HCT116 (cell line): ENCODE measurements at regions not wholly inside any gene's neighbourhood (a gene's known extent, or its start where the extent isn't known, plus 50 kb on each side); places are given as distances from the start of the nearest gene placed in this dataset.

Experiments used
- ATAC-seq: fragments of 200-7000 bp; cut with Tn5 transposase; 2 replicates; pipeline ENCODE4 v1.9.1; 2020; ENCODE audit warnings: mild to moderate bottlenecking, moderate library complexity
- BruUV-seq: library from RNA; stranded (reverse); fragments of 400-500 nt; replicated peaks from 2 replicates; lab custom pipeline; 2021; lab: Mats Ljungman, UMichigan
- CTCF ChIA-PET: fragments of 300-600 bp; sonication (Branson Sonifier 250); formaldehyde crosslinking; loops from one replicate; lab custom pipeline; 2021; ENCODE audit warnings: antibody characterized with exemption; lab: Charles Lee
- POLR2A ChIA-PET: fragments of 300-600, 350-600 bp; sonication (Branson Sonifier 250); formaldehyde crosslinking; loops from one replicate; lab custom pipeline; 2021; ENCODE audit warnings: antibody characterized with exemption; lab: Charles Lee
- RAD21 ChIA-PET, 2 experiments: fragments of 300-600 bp; sonication (Branson Sonifier 250); formaldehyde crosslinking; loops; one replicate each; lab custom pipeline; 2023; ENCODE audit warnings: low total read pairs in 2 of 2; ENCODE audit not compliant: uncharacterized antibody in 2 of 2, unreplicated experiment in 2 of 2, low non-redundant PET in 1 of 2; lab: Charles Lee
- DNase-seq: peaks from one replicate; pipeline ENCODE4 v3.0.0-alpha.2; 2010; ENCODE audit warnings: low read depth, low spot score
- H2AFZ ChIP-seq: fragments of 200-600 bp; shearing (Covaris generic), sonication (generic); 2 replicates; pipeline ENCODE4 v1.6.1; 2017; ENCODE audit warnings: low read depth, mixed run types, mixed read lengths, antibody characterized with exemption, low read length; ENCODE audit not compliant: poor library complexity, severe bottlenecking
- H3K27ac ChIP-seq: 2 replicates; pipeline ENCODE4 v1.5.1; 2012; ENCODE audit warnings: low read depth, low read length
- H3K27me3 ChIP-seq: fragments of 200-600 bp; sonication (generic); 2 replicates; pipeline ENCODE4 v1.6.1; 2016; ENCODE audit warnings: mixed run types, low read length, mixed read lengths; ENCODE audit not compliant: insufficient read depth
- H3K36me3 ChIP-seq, 2 experiments: fragments of 200-500 bp in 1 of 2; fragments of 200-600 bp in 1 of 2; sonication (Bioruptor generic) in 1 of 2; sonication (generic) in 1 of 2; 2 replicates each; pipeline versions ENCODE4 v1.5.1 to v1.6.1; 2014 to 2016; ENCODE audit warnings: low read length in 2 of 2, inconsistent platforms in 1 of 2, mixed read lengths in 1 of 2, mixed run types in 1 of 2; ENCODE audit not compliant: insufficient read depth in 2 of 2, control insufficient read depth in 1 of 2
- H3K4me1 ChIP-seq, 2 experiments: fragments of 200-600 bp in 1 of 2; sonication (generic) in 1 of 2; 2 replicates each; pipeline versions ENCODE4 v1.5.1 to v1.6.1; 2012 to 2017; ENCODE audit warnings: low read length in 2 of 2, inconsistent platforms in 1 of 2, mild to moderate bottlenecking in 1 of 2, mixed read lengths in 1 of 2, mixed run types in 1 of 2, moderate library complexity in 1 of 2; ENCODE audit not compliant: insufficient read depth in 2 of 2, control insufficient read depth in 1 of 2
- H3K4me2 ChIP-seq: fragments of 200-600 bp; sonication (generic); 2 replicates; pipeline ENCODE4 v1.6.1; 2017; ENCODE audit warnings: mixed run types, low read length, mixed read lengths
- H3K4me3 ChIP-seq, 2 experiments: fragments of 200-600 bp in 1 of 2; sonication (generic) in 1 of 2; replicated peaks in 1 of 2; 2 replicates each; pipeline ENCODE4 v1.5.1; 2011 to 2016; ENCODE audit warnings: low read length in 2 of 2, control low read depth in 1 of 2, low read depth in 1 of 2, mild to moderate bottlenecking in 1 of 2, mixed read lengths in 1 of 2, mixed run types in 1 of 2
- H3K79me2 ChIP-seq: fragments of 200-600 bp; sonication (generic); 2 replicates; pipeline ENCODE4 v1.6.1; 2017; ENCODE audit warnings: mild to moderate bottlenecking, mixed run types, low read length, moderate library complexity, mixed read lengths; ENCODE audit not compliant: insufficient read depth
- H3K9ac ChIP-seq: fragments of 200-600 bp; sonication (generic); 2 replicates; pipeline ENCODE4 v1.6.1; 2016; ENCODE audit warnings: low read length, mixed read lengths
- H3K9me2 ChIP-seq: fragments of 200-600 bp; sonication (generic), shearing (Covaris generic); 2 replicates; pipeline ENCODE4 v1.6.1; 2017; ENCODE audit warnings: mixed run types, mild to moderate bottlenecking, moderate library complexity; ENCODE audit not compliant: insufficient read depth
- H3K9me3 ChIP-seq, 2 experiments: fragments of 200-500 bp in 1 of 2; fragments of 200-600 bp in 1 of 2; sonication (Bioruptor generic) in 1 of 2; sonication (generic) in 1 of 2; 2 replicates each; pipeline ENCODE4 v1.6.1; 2014 to 2017; ENCODE audit warnings: low read length in 2 of 2, mixed read lengths in 2 of 2, inconsistent platforms in 1 of 2, low read depth in 1 of 2, mild to moderate bottlenecking in 1 of 2, mixed run types in 1 of 2, moderate library complexity in 1 of 2; ENCODE audit not compliant: control insufficient read depth in 1 of 2, insufficient read depth in 1 of 2
- H4K20me1 ChIP-seq: fragments of 200-600 bp; sonication (generic), shearing (Covaris generic); 2 replicates; pipeline ENCODE4 v1.6.1; 2017; ENCODE audit warnings: mixed run types, mild to moderate bottlenecking, moderate library complexity; ENCODE audit not compliant: insufficient read depth
- CBX3 ChIP-seq: IDR thresholded peaks from 2 replicates; pipeline ENCODE4 v1.6.1; 2012; ENCODE audit warnings: low read depth
- CEBPB ChIP-seq: IDR thresholded peaks from 2 replicates; pipeline ENCODE4 v1.6.1; 2012; ENCODE audit warnings: low read depth
- CTCF ChIP-seq, 3 experiments: fragments of 200-600 bp in 1 of 3; sonication (generic) in 1 of 3; IDR thresholded peaks in 2 of 3; conservative IDR thresholded peaks in 1 of 3; 2 replicates each; pipeline ENCODE4 v1.5.1; 2012 to 2017; ENCODE audit warnings: low read depth in 2 of 3, low read length in 2 of 3, antibody characterized with exemption in 1 of 3, borderline replicate concordance in 1 of 3, control low read depth in 1 of 3, mild to moderate bottlenecking in 1 of 3, mixed read lengths in 1 of 3, mixed run types in 1 of 3, moderate library complexity in 1 of 3; ENCODE audit not compliant: insufficient read depth in 1 of 3
- EGR1 ChIP-seq: IDR thresholded peaks from 2 replicates; pipeline ENCODE4 v1.6.1; 2012; ENCODE audit warnings: low read depth
- ELF1 ChIP-seq: IDR thresholded peaks from 2 replicates; pipeline ENCODE4 v1.6.1; 2012; ENCODE audit warnings: low read depth, borderline replicate concordance
- EZH2 ChIP-seq: fragments of 200-600 bp; sonication (generic); IDR thresholded peaks from 2 replicates; pipeline ENCODE4 v1.6.1; 2017; ENCODE audit warnings: antibody characterized with exemption, mixed run types
- POLR2A ChIP-seq: IDR thresholded peaks from 2 replicates; pipeline ENCODE4 v1.7.0; 2011; ENCODE audit warnings: borderline replicate concordance; ENCODE audit not compliant: insufficient read depth, insufficient read length; ENCODE audit errors: extremely low read depth
- POLR2AphosphoS5 ChIP-seq: IDR thresholded peaks from 2 replicates; pipeline ENCODE4 v1.6.1; 2011; ENCODE audit warnings: mild to moderate bottlenecking, low read depth, low read length, moderate library complexity
- SIN3A ChIP-seq: IDR thresholded peaks from 2 replicates; pipeline ENCODE4 v1.6.1; 2012; ENCODE audit warnings: low read depth
- SP1 ChIP-seq: IDR thresholded peaks from 2 replicates; pipeline ENCODE4 v1.6.1; 2012; ENCODE audit warnings: low read depth
- TCF7L2 ChIP-seq: IDR thresholded peaks from 2 replicates; pipeline ENCODE4 v1.7.0; 2011; ENCODE audit warnings: borderline replicate concordance, inconsistent platforms; ENCODE audit not compliant: insufficient read depth, insufficient read length; ENCODE audit errors: extremely low read depth
- YY1 ChIP-seq: IDR thresholded peaks from 2 replicates; pipeline ENCODE4 v1.6.1; 2011; ENCODE audit warnings: low read length, low read depth, moderate library complexity, mild to moderate bottlenecking; ENCODE audit not compliant: insufficient replicate concordance; ENCODE audit errors: extremely low read depth
- ZBTB33 ChIP-seq: IDR thresholded peaks from 2 replicates; pipeline ENCODE4 v1.6.1; 2011; ENCODE audit warnings: mild to moderate bottlenecking, low read length, moderate library complexity; ENCODE audit not compliant: insufficient replicate concordance; ENCODE audit errors: extremely low read depth
- ZFX ChIP-seq: fragments of 450-650 bp; IDR thresholded peaks from 2 replicates; pipeline ENCODE4 v1.6.1; 2017
- intact Hi-C: fragments of 100-400 bp; cut with micrococcal nuclease; formaldehyde crosslinking; loops from 2 replicates; pipeline ENCODE4 v1.10.0; 2022
- TF ChIP-seq, protein P1 (sequence below): IDR thresholded peaks from 2 replicates; pipeline ENCODE4 v1.6.1; 2012

DNA sequence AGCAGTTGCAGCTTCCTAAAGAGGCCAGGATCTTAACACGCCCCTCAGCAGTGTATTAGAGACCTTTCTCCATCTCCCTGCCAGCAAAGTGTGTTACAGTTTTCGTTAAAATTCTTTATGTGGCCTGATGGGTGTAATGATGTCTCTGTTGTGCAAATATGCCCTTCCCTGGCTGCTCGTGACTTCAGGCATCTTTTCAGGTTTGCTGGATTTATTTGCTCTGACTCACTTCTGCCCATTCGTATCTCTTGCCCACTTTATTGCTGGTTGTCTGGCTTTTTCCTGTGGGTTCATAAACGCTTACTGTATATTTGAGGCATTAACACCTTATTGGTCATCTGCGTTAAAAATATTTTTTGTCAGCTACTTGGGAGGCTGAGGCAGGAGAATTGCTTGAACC, 134.5 kb downstream of the ASB1 start:
- no peak overlapping the region for H2AFZ ChIP-seq
- no peaks in the 10 kb centered on the region for H3K27me3 ChIP-seq
- no peak overlapping the region for H3K4me2 ChIP-seq
- no peaks in the 10 kb centered on the region for H3K36me3 ChIP-seq
- no peaks in the 10 kb centered on the region for H3K9me2 ChIP-seq
- H3K27ac ChIP-seq, result no peak overlapping the region
- ChIA-PET RAD21 (no interaction called here), CTCF (interaction anchor here (1.2 kb wide), 1 partner anchor 192 kb away, joined by 3 read pairs; no protein-coding TSS in a partner anchor), POLR2A (no interaction called here)
- no peaks in the 10 kb centered on the region for H3K4me1 ChIP-seq
- H4K20me1 ChIP-seq, result no peaks in the 10 kb centered on the region
- TF ChIP-seq SP1 (no peak), CBX3 (no peak), POLR2A (no peak), TCF7L2 (no peak), YY1 (no peak), ZBTB33 (no peak), CTCF (IDR thresholded peaks at IDR 0.05 in 2 of 3, conservative IDR thresholded peaks at IDR 0.05 in 1 of 3; ENCODE audit: borderline replicate concordance in 1 of 3, insufficient read depth in 1 of 3, low read depth in 2 of 3, low read length in 2 of 3) (no peak), EZH2 (no peak), EGR1 (no peak), CEBPB (no peak), POLR2AphosphoS5 (no peak), ZFX (no peak), ELF1 (no peak), SIN3A (no peak)
- TF ChIP-seq, protein P1, sequence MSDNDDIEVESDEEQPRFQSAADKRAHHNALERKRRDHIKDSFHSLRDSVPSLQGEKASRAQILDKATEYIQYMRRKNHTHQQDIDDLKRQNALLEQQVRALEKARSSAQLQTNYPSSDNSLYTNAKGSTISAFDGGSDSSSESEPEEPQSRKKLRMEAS, result no peak
- intact Hi-C loops, result no loop called here
- DNase-seq (no peak), ATAC-seq (no peak)
- no peak overlapping the region for H3K9ac ChIP-seq
- H3K79me2 ChIP-seq, result no peaks in the 10 kb centered on the region
- H3K9me3 ChIP-seq, result no peaks in the 10 kb centered on the region
- BruUV-seq, result no TSS peak
- H3K4me3 ChIP-seq, result no peak overlapping the region
